K562 (cell line): ENCODE measurements at regions not wholly inside any gene's neighbourhood (a gene's known extent, or its start where the extent isn't known, plus 50 kb on each side); places are given as distances from the start of the nearest gene placed in this dataset.
A peak's percentile ranks its signal among the peaks of the same experiment; 100 is the strongest.

Experiments
- ATAC-seq: fragments of 200-7000 bp; cut with Tn5 transposase; 3 replicates; pipeline ENCODE4 v1.9.1; 2020; ENCODE audit warnings: moderate library complexity
- BruUV-seq: library from RNA; stranded (reverse); fragments of 400-500 nt; replicated peaks from 2 replicates; lab custom pipeline; 2021; lab: Mats Ljungman, UMichigan
- CTCF ChIA-PET: fragments of 300-600 bp; formaldehyde crosslinking; extraction: SDS; loops from one replicate; lab custom pipeline; 2021; ENCODE audit warnings: low intra/inter-chr PET ratio; lab: Yijun Ruan, JAX
- POLR2A ChIA-PET: fragments of 300-600, 350-650 bp; sonication (Branson Sonifier 250); formaldehyde crosslinking; extraction: SDS; loops from one replicate; lab custom pipeline; 2021; ENCODE audit warnings: antibody characterized with exemption, inconsistent platforms; lab: Yijun Ruan, JAX
- DNase-seq, 4 experiments: peaks; one replicate each; pipeline versions ENCODE4 v3.0.0 to v3.0.0-alpha.2; 2011 to 2018; ENCODE audit warnings: low spot score in 3 of 4, mixed read lengths in 3 of 4; ENCODE audit errors: extremely low read depth in 1 of 4
- FAIRE-seq: peaks from 2 replicates; lab custom pipeline; 2011; peaks lifted over from hg19 to GRCh38; lab: Jason Lieb, UNC
- H2AFZ ChIP-seq: 2 replicates; pipeline ENCODE4 v1.6.0; 2011; ENCODE audit warnings: low read depth, low read length, control low read depth, inconsistent platforms
- H3K27ac ChIP-seq: fragments of 200-600 bp; 3 replicates; pipeline ENCODE4 v1.8.0; 2011; ENCODE audit warnings: low read depth, mild to moderate bottlenecking, control low read depth, inconsistent platforms, low read length, moderate library complexity, mixed read lengths; ENCODE audit errors: extremely low read depth
- H3K27me3 ChIP-seq, 2 experiments: fragments of 300-600 bp in 1 of 2; 2 replicates in 1 of 2; 3 replicates in 1 of 2; pipeline versions ENCODE4 v1.6.0 to v1.8.0; 2011; ENCODE audit warnings: inconsistent platforms in 2 of 2, low read length in 2 of 2, mild to moderate bottlenecking in 1 of 2, mixed read lengths in 1 of 2, moderate library complexity in 1 of 2; ENCODE audit not compliant: control insufficient read depth in 2 of 2, insufficient read depth in 2 of 2
- H3K36me3 ChIP-seq: fragments of 300-600 bp; 3 replicates; pipeline ENCODE4 v1.8.0; 2011; ENCODE audit warnings: mild to moderate bottlenecking, low read length, inconsistent platforms; ENCODE audit not compliant: control insufficient read depth, insufficient read depth
- H3K4me1 ChIP-seq, 2 experiments: fragments of 200-600 bp in 1 of 2; replicated peaks in 1 of 2; 2 replicates in 1 of 2; 3 replicates in 1 of 2; pipeline versions ENCODE4 v1.5.1 to v1.8.0; 2011; ENCODE audit warnings: inconsistent platforms in 2 of 2, low read length in 2 of 2, mild to moderate bottlenecking in 1 of 2, mixed read lengths in 1 of 2, moderate library complexity in 1 of 2; ENCODE audit not compliant: control insufficient read depth in 2 of 2, insufficient read depth in 2 of 2
- H3K4me2 ChIP-seq: 2 replicates; pipeline ENCODE4 v1.6.1; 2011; ENCODE audit warnings: low read length, control low read depth, inconsistent platforms, mixed read lengths; ENCODE audit not compliant: insufficient read depth
- H3K4me3 ChIP-seq: fragments of 200-600 bp; sonication (generic), shearing (Covaris generic); 2 replicates; pipeline ENCODE4 v1.5.1; 2016; ENCODE audit warnings: control low read depth, inconsistent platforms
- H3K79me2 ChIP-seq: fragments of 200-600 bp; 3 replicates; pipeline ENCODE4 v1.8.0; 2011; ENCODE audit warnings: low read length, inconsistent platforms; ENCODE audit not compliant: control insufficient read depth, insufficient read depth
- H3K9ac ChIP-seq, 2 experiments: 2 replicates each; pipeline versions ENCODE4 v1.6.0 to v1.6.1; 2011; ENCODE audit warnings: low read depth in 2 of 2, low read length in 2 of 2, control low read depth in 1 of 2, inconsistent platforms in 1 of 2, mild to moderate bottlenecking in 1 of 2, mixed read lengths in 1 of 2; ENCODE audit not compliant: insufficient read depth in 1 of 2
- H3K9me1 ChIP-seq: one replicate; pipeline ENCODE4 v1.6.0; 2011; ENCODE audit warnings: inconsistent platforms, mild to moderate bottlenecking, low read length, moderate library complexity; ENCODE audit not compliant: control insufficient read depth, insufficient read depth
- H3K9me3 ChIP-seq: replicated peaks from 2 replicates; pipeline ENCODE4 v1.5.1; 2011; ENCODE audit warnings: low read depth, low read length, inconsistent platforms; ENCODE audit not compliant: control insufficient read depth, insufficient read depth
- H4K20me1 ChIP-seq: replicated peaks from 2 replicates; pipeline ENCODE4 v1.6.1; 2011; ENCODE audit warnings: low read length, inconsistent platforms, mixed read lengths; ENCODE audit not compliant: control insufficient read depth, insufficient read depth
- C11orf30 ChIP-seq: fragments of 450-650 bp; IDR thresholded peaks from 2 replicates; pipeline ENCODE4 v1.6.1; 2016; ENCODE audit warnings: low read depth, mild to moderate bottlenecking
- CBX5 ChIP-seq: IDR thresholded peaks from 2 replicates; pipeline ENCODE4 v1.6.1; 2014; ENCODE audit warnings: low read depth, borderline replicate concordance
- FIP1L1 ChIP-seq: fragments of 200-400 bp; formaldehyde crosslinking; IDR thresholded peaks from 2 replicates; pipeline ENCODE4 v1.6.1; 2018; ENCODE audit warnings: mild to moderate bottlenecking, low read depth, low read length; ENCODE audit not compliant: poor library complexity, severe bottlenecking
- HEY1 ChIP-seq: fragments of 250-450 bp; sonication (Bioruptor Pico); IDR thresholded peaks from 2 replicates; pipeline ENCODE4 v1.5.0; 2020; ENCODE audit warnings: mild to moderate bottlenecking, moderate library complexity, borderline replicate concordance
- HLTF ChIP-seq: fragments of 450-650 bp; IDR thresholded peaks from 2 replicates; pipeline ENCODE4 v1.6.1; 2016
- KLF1 ChIP-seq: fragments of 450-650 bp; IDR thresholded peaks from 2 replicates; pipeline ENCODE4 v1.6.1; 2016; ENCODE audit warnings: missing genetic modification characterization, missing compliant biosample characterization
- MAFF ChIP-seq: IDR thresholded peaks from 2 replicates; pipeline ENCODE4 v1.6.1; 2012; ENCODE audit warnings: low read length, improper control_type of control experiment
- MAFK ChIP-seq: IDR thresholded peaks from 2 replicates; pipeline ENCODE4 v1.6.1; 2011; ENCODE audit warnings: low read length, improper control_type of control experiment
- MEF2A ChIP-seq: IDR thresholded peaks from 2 replicates; pipeline ENCODE4 v1.6.1; 2011; ENCODE audit warnings: low read depth, mild to moderate bottlenecking, low read length, moderate library complexity; ENCODE audit not compliant: control insufficient read depth
- MTA3 ChIP-seq: fragments of 450-650 bp; formaldehyde crosslinking; IDR thresholded peaks from 2 replicates; pipeline ENCODE4 v1.6.1; 2017; ENCODE audit warnings: mild to moderate bottlenecking, borderline replicate concordance
- ZNF134 ChIP-seq: fragments of 250-450 bp; sonication (Bioruptor Pico); conservative IDR thresholded peaks from 2 replicates; pipeline ENCODE4 v1.4.0; 2020
- ZNF316 ChIP-seq: fragments of 450-650 bp; IDR thresholded peaks from 2 replicates; pipeline ENCODE4 v1.6.1; 2016
- ZNF384 ChIP-seq: IDR thresholded peaks from 2 replicates; pipeline ENCODE4 v1.6.1; 2012; ENCODE audit warnings: low read depth, low read length, improper control_type of control experiment
- ZNF583 ChIP-seq: fragments of 250-450 bp; sonication (Bioruptor Pico); IDR thresholded peaks from 2 replicates; pipeline ENCODE4 v1.4.0; 2020
- ZNF76 ChIP-seq: fragments of 250-450 bp; sonication (Bioruptor Pico); IDR thresholded peaks from 2 replicates; pipeline ENCODE4 v1.4.0; 2020; ENCODE audit warnings: mild to moderate bottlenecking, moderate library complexity, borderline replicate concordance
- ZNF766 ChIP-seq: fragments of 200-800 bp; sonication (Bioruptor generic); conservative IDR thresholded peaks from 2 replicates; pipeline ENCODE4 v1.6.1; 2016; ENCODE audit warnings: missing genetic modification characterization, missing compliant biosample characterization
- WGBS: fragments of 100-300 bp; shearing (Covaris generic); methylation state at CpG from one replicate; pipeline ENCODE4 v1.1.6; 2016; ENCODE audit warnings: low coverage, mixed read lengths; ENCODE audit not compliant: insufficient coverage; ENCODE audit errors: missing lambda C conversion rate; 5-methylcytosine and 5-hydroxymethylcytosine counted together
- in situ Hi-C: fragments of 300-500 bp; cut with MboI; formaldehyde crosslinking; loops from 4 replicates; pipeline ENCODE4 v1.15.0; 2018; ENCODE audit warnings: inconsistent platforms, mixed read lengths
- intact Hi-C: fragments of 100-400 bp; cut with micrococcal nuclease; formaldehyde crosslinking; loops from 2 replicates; pipeline ENCODE4 v1.14.2; 2022
- TF ChIP-seq, protein P1 (sequence below): sonication (generic); formaldehyde crosslinking; IDR thresholded peaks from 2 replicates; pipeline ENCODE4 v1.8.0; 2022; ENCODE audit warnings: mild to moderate bottlenecking, missing genetic modification reagents
- TF ChIP-seq, protein P2 (sequence below): fragments of 450-650 bp; formaldehyde crosslinking; IDR thresholded peaks from 2 replicates; pipeline ENCODE4 v1.4.0; 2020; ENCODE audit warnings: mild to moderate bottlenecking, moderate library complexity
- TF ChIP-seq, protein P3 (sequence below): IDR thresholded peaks from 3 replicates; pipeline ENCODE4 v1.6.1; 2011; ENCODE audit warnings: borderline replicate concordance, mild to moderate bottlenecking; ENCODE audit not compliant: insufficient read length, insufficient read depth

DNA sequence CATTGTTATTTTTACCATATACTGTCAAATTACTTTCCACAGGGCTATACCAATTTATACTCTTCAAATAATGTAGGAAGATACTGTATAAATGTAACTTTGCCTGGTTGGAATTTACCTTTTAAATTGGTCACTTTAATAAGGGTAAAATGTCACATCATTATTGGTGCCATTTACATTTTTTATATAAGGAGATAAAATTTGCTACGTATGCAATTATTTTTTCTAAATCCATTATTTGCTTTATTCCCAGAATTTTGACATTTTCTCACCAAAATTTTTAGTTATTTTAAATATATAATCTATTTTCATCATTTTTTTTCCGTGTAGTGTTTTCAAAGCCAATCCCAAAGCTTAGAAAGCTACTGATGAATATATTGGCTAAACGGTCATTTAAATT, 664.7 kb downstream of the KCNJ2 start:
- in situ Hi-C loops: no loop called here
- POLR2A ChIA-PET: no interaction called here
- WGBS: 7% methylated on average over 3 of the region's 3 CpGs

More for the DNA sequence above, 664.7 kb downstream of the KCNJ2 start:
- TF ChIP-seq HEY1 (CRISPR knock-in tag) (no peak), ZNF384 (no peak), MEF2A (no peak), ZNF316 (peak; percentile 75), ZNF76 (CRISPR knock-in tag) (no peak), ZNF134 (CRISPR knock-in tag) (no peak), MAFF (0 out of 2 replicates have a peak, but pooled peaks have one; percentile 20), MTA3 (no peak), ZNF583 (CRISPR knock-in tag) (no peak), HLTF (no peak), MAFK (peak; percentile 39; the same call in 1 of the 2 replicates), CBX5 (no peak), ZNF766 (CRISPR knock-in tag) (no peak), KLF1 (tag) (no peak), FIP1L1 (no peak), C11orf30 (peak; percentile 13; the same call in 1 of the 2 replicates)
- TF ChIP-seq, protein P1, sequence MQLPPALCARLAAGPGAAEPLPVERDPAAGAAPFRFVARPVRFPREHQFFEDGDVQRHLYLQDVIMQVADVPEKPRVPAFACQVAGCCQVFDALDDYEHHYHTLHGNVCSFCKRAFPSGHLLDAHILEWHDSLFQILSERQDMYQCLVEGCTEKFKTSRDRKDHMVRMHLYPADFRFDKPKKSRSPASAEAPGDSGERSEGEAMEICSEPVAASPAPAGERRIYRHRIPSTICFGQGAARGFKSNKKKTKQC (CRISPR knock-in tag): no peak
- TF ChIP-seq, protein P2, sequence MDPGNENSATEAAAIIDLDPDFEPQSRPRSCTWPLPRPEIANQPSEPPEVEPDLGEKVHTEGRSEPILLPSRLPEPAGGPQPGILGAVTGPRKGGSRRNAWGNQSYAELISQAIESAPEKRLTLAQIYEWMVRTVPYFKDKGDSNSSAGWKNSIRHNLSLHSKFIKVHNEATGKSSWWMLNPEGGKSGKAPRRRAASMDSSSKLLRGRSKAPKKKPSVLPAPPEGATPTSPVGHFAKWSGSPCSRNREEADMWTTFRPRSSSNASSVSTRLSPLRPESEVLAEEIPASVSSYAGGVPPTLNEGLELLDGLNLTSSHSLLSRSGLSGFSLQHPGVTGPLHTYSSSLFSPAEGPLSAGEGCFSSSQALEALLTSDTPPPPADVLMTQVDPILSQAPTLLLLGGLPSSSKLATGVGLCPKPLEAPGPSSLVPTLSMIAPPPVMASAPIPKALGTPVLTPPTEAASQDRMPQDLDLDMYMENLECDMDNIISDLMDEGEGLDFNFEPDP (CRISPR knock-in tag): no peak
- TF ChIP-seq, protein P3, sequence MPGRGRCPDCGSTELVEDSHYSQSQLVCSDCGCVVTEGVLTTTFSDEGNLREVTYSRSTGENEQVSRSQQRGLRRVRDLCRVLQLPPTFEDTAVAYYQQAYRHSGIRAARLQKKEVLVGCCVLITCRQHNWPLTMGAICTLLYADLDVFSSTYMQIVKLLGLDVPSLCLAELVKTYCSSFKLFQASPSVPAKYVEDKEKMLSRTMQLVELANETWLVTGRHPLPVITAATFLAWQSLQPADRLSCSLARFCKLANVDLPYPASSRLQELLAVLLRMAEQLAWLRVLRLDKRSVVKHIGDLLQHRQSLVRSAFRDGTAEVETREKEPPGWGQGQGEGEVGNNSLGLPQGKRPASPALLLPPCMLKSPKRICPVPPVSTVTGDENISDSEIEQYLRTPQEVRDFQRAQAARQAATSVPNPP: no peak
- TF ChIP-seq, all 486 proteins: peak for 4
- Histone ChIP-seq H3K4me3 (no peak overlapping the region), H2AFZ (no peak overlapping the region), H3K27ac (no peak overlapping the region), H3K4me1 (no peaks in the 10 kb centered on the region), H3K4me2 (no peak overlapping the region), H3K9ac (no peak overlapping the region), H3K9me1 (no peaks in the 10 kb centered on the region), H3K27me3 (no peaks in the 10 kb centered on the region), H3K36me3 (no peaks in the 10 kb centered on the region), H3K79me2 (no peaks in the 10 kb centered on the region), H4K20me1 (no peaks in the 10 kb centered on the region), H3K9me3 (no peaks in the 10 kb centered on the region)
- no peak for FAIRE-seq
- ATAC-seq: no peak
- CTCF ChIA-PET: no interaction called here
- intact Hi-C loops: no loop called here
- DNase-seq: no peak
- no TSS peak for BruUV-seq
